Panc1 (cell line): ENCODE measurements at regions not wholly inside any gene's neighbourhood (a gene's known extent, or its start where the extent isn't known, plus 50 kb on each side); places are given as distances from the start of the nearest gene placed in this dataset.

Experiments
- CTCF ChIP-seq: fragments of 450-650 bp; IDR thresholded peaks from 2 replicates; pipeline ENCODE4 v1.5.1; 2017; ENCODE audit warnings: mild to moderate bottlenecking
- POLR2AphosphoS5 ChIP-seq: IDR thresholded peaks from 2 replicates; pipeline ENCODE4 v1.6.1; 2012; ENCODE audit warnings: mild to moderate bottlenecking, low read depth, low read length, moderate library complexity
- REST ChIP-seq, 2 experiments: IDR thresholded peaks; 2 replicates each; pipeline ENCODE4 v1.6.1; 2011 to 2012; ENCODE audit warnings: low read depth in 2 of 2, control low read depth in 1 of 2, low read length in 1 of 2, mild to moderate bottlenecking in 1 of 2, moderate library complexity in 1 of 2; ENCODE audit not compliant: insufficient read depth in 1 of 2
- SIN3A ChIP-seq: IDR thresholded peaks from 2 replicates; pipeline ENCODE4 v1.6.1; 2012; ENCODE audit warnings: low read depth, mild to moderate bottlenecking, low read length, moderate library complexity, borderline replicate concordance; ENCODE audit not compliant: insufficient read depth
- TCF7L2 ChIP-seq: IDR thresholded peaks from 2 replicates; pipeline ENCODE4 v1.6.1; 2011; ENCODE audit warnings: mild to moderate bottlenecking, low read depth, low read length, inconsistent platforms

DNA sequence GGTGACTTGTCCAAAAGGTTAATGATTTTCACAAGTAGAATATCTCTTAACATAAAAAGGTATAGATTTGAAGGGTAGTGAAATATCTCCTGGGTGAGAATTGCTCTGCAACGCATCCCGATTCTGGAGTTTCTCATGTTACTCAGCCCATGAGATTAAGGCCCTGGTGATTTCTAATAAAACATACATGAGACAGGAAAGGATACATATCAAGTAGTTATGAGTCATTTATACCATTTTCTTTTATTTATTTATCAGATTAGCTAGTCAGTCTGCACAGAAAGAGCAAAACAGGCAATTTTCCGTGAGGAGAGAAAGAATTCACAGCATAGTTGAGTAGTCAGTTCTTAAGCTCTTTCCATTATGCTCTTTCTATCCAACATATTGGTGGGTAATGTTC, 535.6 kb upstream of the ATP2B1 start:
- TF ChIP-seq POLR2AphosphoS5 (no peak), CTCF (no peak), REST (IDR thresholded peaks at IDR 0.05; ENCODE audit: insufficient read depth in 1 of 2, low read depth in 2 of 2, low read length in 1 of 2) (no peak), SIN3A (no peak), TCF7L2 (no peak)
